HCT116 (cell line): ENCODE measurements at regions not wholly inside any gene's neighbourhood (a gene's known extent, or its start where the extent isn't known, plus 50 kb on each side); places are given as distances from the start of the nearest gene placed in this dataset.

Experiments
- CTCF ChIP-seq, 3 experiments: fragments of 200-600 bp in 1 of 3; sonication (generic) in 1 of 3; IDR thresholded peaks in 2 of 3; conservative IDR thresholded peaks in 1 of 3; 2 replicates each; pipeline ENCODE4 v1.5.1; 2012 to 2017; ENCODE audit warnings: low read depth in 2 of 3, low read length in 2 of 3, antibody characterized with exemption in 1 of 3, borderline replicate concordance in 1 of 3, control low read depth in 1 of 3, mild to moderate bottlenecking in 1 of 3, mixed read lengths in 1 of 3, mixed run types in 1 of 3, moderate library complexity in 1 of 3; ENCODE audit not compliant: insufficient read depth in 1 of 3
- EZH2 ChIP-seq: fragments of 200-600 bp; sonication (generic); IDR thresholded peaks from 2 replicates; pipeline ENCODE4 v1.6.1; 2017; ENCODE audit warnings: antibody characterized with exemption, mixed run types
- EZH2phosphoT487 ChIP-seq: fragments of 200-600 bp; IDR thresholded peaks from 2 replicates; pipeline ENCODE4 v1.6.1; 2018; ENCODE audit warnings: antibody characterized with exemption, borderline replicate concordance
- POLR2A ChIP-seq: IDR thresholded peaks from 2 replicates; pipeline ENCODE4 v1.7.0; 2011; ENCODE audit warnings: borderline replicate concordance; ENCODE audit not compliant: insufficient read depth, insufficient read length; ENCODE audit errors: extremely low read depth
- SIN3A ChIP-seq: IDR thresholded peaks from 2 replicates; pipeline ENCODE4 v1.6.1; 2012; ENCODE audit warnings: low read depth
- ZNF274 ChIP-seq: fragments of 200-500 bp; sonication (Bioruptor generic); IDR thresholded peaks from 2 replicates; pipeline ENCODE4 v1.6.1; 2014; ENCODE audit warnings: mild to moderate bottlenecking, low read depth, low read length, inconsistent platforms

- no peak for TF ChIP-seq ZNF274
- TF ChIP-seq CTCF (IDR thresholded peaks at IDR 0.05 in 2 of 3, conservative IDR thresholded peaks at IDR 0.05 in 1 of 3; ENCODE audit: borderline replicate concordance in 1 of 3, insufficient read depth in 1 of 3, low read depth in 2 of 3, low read length in 2 of 3): no peak
- TF ChIP-seq POLR2A: no peak
- no peak for TF ChIP-seq EZH2
- TF ChIP-seq SIN3A: no peak
- no peak for TF ChIP-seq EZH2phosphoT487
Observed at GRCh38 chr16:86823125-86823524, 244.8 kb downstream of the FOXL1 start.
